ENCODE measurements at regions not wholly inside any gene's neighbourhood (a gene's known extent, or its start where the extent isn't known, plus 50 kb on each side); places are given as distances from the start of the nearest gene placed in this dataset.

DNA sequence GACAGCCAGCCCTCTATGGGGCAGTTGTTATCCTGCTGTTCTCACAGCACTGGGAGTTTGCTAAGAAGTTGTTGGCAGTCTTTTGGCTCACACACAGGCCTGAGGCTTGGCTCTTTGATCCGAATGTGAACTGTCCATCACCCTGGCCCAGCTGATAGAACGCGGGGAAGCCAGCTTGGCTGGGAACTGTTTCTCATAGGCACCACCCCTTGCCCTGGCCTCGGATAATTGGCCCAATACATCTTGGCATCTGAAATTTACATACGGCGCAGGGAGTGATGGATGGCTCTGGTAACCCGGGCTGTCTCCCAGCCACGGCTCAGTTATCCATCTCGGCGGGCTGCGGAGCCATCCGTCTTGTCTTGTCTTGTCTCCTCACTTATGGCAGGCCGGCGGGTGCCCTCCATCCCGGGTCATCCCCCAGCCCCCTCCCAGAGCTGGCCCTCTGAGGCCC lies 164.1 kb downstream of the PHETA1 start:
- TF ChIP-seq, protein P1, sequence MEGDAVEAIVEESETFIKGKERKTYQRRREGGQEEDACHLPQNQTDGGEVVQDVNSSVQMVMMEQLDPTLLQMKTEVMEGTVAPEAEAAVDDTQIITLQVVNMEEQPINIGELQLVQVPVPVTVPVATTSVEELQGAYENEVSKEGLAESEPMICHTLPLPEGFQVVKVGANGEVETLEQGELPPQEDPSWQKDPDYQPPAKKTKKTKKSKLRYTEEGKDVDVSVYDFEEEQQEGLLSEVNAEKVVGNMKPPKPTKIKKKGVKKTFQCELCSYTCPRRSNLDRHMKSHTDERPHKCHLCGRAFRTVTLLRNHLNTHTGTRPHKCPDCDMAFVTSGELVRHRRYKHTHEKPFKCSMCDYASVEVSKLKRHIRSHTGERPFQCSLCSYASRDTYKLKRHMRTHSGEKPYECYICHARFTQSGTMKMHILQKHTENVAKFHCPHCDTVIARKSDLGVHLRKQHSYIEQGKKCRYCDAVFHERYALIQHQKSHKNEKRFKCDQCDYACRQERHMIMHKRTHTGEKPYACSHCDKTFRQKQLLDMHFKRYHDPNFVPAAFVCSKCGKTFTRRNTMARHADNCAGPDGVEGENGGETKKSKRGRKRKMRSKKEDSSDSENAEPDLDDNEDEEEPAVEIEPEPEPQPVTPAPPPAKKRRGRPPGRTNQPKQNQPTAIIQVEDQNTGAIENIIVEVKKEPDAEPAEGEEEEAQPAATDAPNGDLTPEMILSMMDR (IDR thresholded peaks at IDR 0.05; ENCODE audit: low read length) = no peak
- no peak for TF ChIP-seq EZH2phosphoT487 (IDR thresholded peaks at IDR 0.05; ENCODE audit: low read length)
- TF ChIP-seq EZH2 (optimal IDR thresholded peaks at IDR 0.05; ENCODE audit: low read depth, low read length) = no peak

Data from MM.1S (cell line).